PC-9 (cell line): ENCODE measurements at regions not wholly inside any gene's neighbourhood (a gene's known extent, or its start where the extent isn't known, plus 50 kb on each side); places are given as distances from the start of the nearest gene placed in this dataset.
"Not testable (repeated sequence)": the region's sequence is repeated elsewhere in the genome, so short reads cannot be mapped to it uniquely, and the experiment has no call there.

Experiments
- BruUV-seq: library from RNA; stranded (reverse); fragments of 400-500 nt; replicated peaks from 2 replicates; lab custom pipeline; 2021; lab: Mats Ljungman, UMichigan
- CTCF ChIA-PET: fragments of 300-600 bp; sonication (Branson Sonifier 250); formaldehyde crosslinking; loops from one replicate; lab custom pipeline; 2022; ENCODE audit warnings: antibody characterized with exemption; lab: Charles Lee
- POLR2A ChIA-PET: fragments of 300-600 bp; sonication (Branson Sonifier 250); formaldehyde crosslinking; loops from one replicate; lab custom pipeline; 2022; ENCODE audit warnings: antibody characterized with exemption; ENCODE audit not compliant: unreplicated experiment; lab: Charles Lee
- DNase-seq, 2 experiments: peaks; one replicate each; pipeline versions ENCODE4 v3.0.0 to v3.0.0-alpha.2; 2015 to 2022; ENCODE audit warnings: mixed read lengths in 1 of 2
- H2AFZ ChIP-seq: fragments of 200-600 bp; sonication (generic); 2 replicates; pipeline ENCODE4 v1.8.1; 2017; ENCODE audit warnings: antibody characterized with exemption
- H3F3A ChIP-seq: fragments of 200-600 bp; sonication (generic); 2 replicates; pipeline ENCODE4 v1.8.1; 2017; ENCODE audit warnings: antibody characterized with exemption, mild to moderate bottlenecking, low read depth; ENCODE audit not compliant: insufficient read depth
- H3K27ac ChIP-seq: fragments of 200-600 bp; sonication (generic); 2 replicates; pipeline ENCODE4 v1.6.1; 2016; ENCODE audit warnings: mixed run types
- H3K27me3 ChIP-seq: fragments of 200-600 bp; sonication (generic); 2 replicates; pipeline ENCODE4 v1.6.1; 2016; ENCODE audit warnings: low read depth, mixed run types; ENCODE audit not compliant: insufficient read depth
- H3K36me3 ChIP-seq: fragments of 200-600 bp; sonication (generic); 2 replicates; pipeline ENCODE4 v1.6.1; 2016; ENCODE audit warnings: low read depth, mixed run types
- H3K4me1 ChIP-seq: fragments of 200-600 bp; sonication (generic); replicated peaks from 2 replicates; pipeline ENCODE4 v1.6.1; 2016; ENCODE audit warnings: mixed run types; ENCODE audit not compliant: insufficient read depth
- H3K4me2 ChIP-seq: fragments of 200-600 bp; sonication (generic); 2 replicates; pipeline ENCODE4 v1.6.1; 2017; ENCODE audit warnings: mixed run types
- H3K4me3 ChIP-seq: fragments of 200-600 bp; sonication (generic); 2 replicates; pipeline ENCODE4 v1.6.1; 2016; ENCODE audit warnings: mixed run types
- H3K79me2 ChIP-seq: fragments of 200-600 bp; sonication (generic); 2 replicates; pipeline ENCODE4 v1.6.1; 2017; ENCODE audit warnings: low read depth, mixed run types
- H3K9me2 ChIP-seq: fragments of 200-600 bp; sonication (generic); 2 replicates; pipeline ENCODE4 v1.8.1; 2017; ENCODE audit warnings: mild to moderate bottlenecking; ENCODE audit not compliant: insufficient read depth
- H3K9me3 ChIP-seq: fragments of 200-600 bp; sonication (generic); 2 replicates; pipeline ENCODE4 v1.8.1; 2016; ENCODE audit warnings: low read depth; ENCODE audit not compliant: insufficient read depth
- H4K20me1 ChIP-seq: fragments of 200-600 bp; sonication (generic); 2 replicates; pipeline ENCODE4 v1.8.1; 2017; ENCODE audit not compliant: insufficient read depth
- EZH2 ChIP-seq: fragments of 200-600 bp; sonication (generic); IDR thresholded peaks from 2 replicates; pipeline ENCODE4 v1.8.0; 2017; ENCODE audit warnings: antibody characterized with exemption, low read depth
- intact Hi-C: fragments of 100-400 bp; cut with micrococcal nuclease; formaldehyde crosslinking; loops from one replicate; pipeline ENCODE4 v1.10.0; 2022; ENCODE audit not compliant: unreplicated experiment
- TF ChIP-seq, protein P1 (sequence below): fragments of 200-600 bp; sonication (generic); conservative IDR thresholded peaks from 2 replicates; pipeline ENCODE4 v1.6.1; 2017; ENCODE audit warnings: mixed run types, antibody characterized with exemption, mild to moderate bottlenecking, moderate library complexity

DNA sequence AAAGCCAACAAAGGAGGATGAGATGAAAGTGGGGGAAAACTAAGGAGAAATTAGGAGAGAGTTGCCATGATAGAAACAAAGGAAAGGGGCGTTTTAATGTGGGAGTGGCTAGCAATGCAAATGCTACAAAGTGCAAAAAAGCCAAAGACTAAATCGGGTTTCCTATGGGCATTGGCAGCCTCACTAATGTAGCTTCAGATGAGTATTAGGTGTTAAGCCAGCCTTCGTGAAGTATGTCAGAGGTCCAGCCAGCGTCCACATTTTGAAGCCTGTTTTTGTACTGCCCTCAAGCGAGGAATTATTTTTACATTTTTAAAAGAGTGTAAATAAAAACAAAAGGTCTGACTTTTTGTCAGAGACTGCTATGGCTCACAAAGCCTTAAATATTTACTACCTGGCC lies 60.4 kb upstream of the TPTE start:
- BruUV-seq, H3K4me3 ChIP-seq, intact Hi-C loops, H3F3A ChIP-seq, H3K9me2 ChIP-seq, H3K27me3 ChIP-seq, H2AFZ ChIP-seq, H4K20me1 ChIP-seq, H3K9me3 ChIP-seq, CTCF ChIA-PET, H3K4me2 ChIP-seq, H3K4me1 ChIP-seq, POLR2A ChIA-PET, H3K79me2 ChIP-seq, DNase-seq, H3K27ac ChIP-seq, H3K36me3 ChIP-seq: not testable (repeated sequence)

DNA sequence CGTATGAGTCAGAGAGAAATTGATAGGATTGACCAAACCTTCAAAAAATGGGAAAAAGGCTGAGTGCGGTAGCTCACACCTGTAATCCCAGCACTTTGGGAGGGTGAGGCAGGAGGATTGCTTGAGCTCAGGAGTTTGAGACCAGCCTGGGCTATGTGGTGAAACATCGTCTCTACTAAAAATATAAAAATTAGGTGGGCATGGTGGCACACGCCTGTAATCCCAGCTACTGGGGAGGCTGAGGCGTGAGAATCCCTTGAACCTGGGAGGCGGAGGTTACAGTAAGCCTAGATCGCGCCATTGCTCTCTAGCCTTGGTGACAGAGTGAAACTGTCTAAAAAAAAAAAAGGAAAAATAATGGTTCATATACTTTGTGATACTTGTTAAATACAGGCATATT lies 59.9 kb upstream of the TPTE start:
- intact Hi-C loops, H3K36me3 ChIP-seq, H3K79me2 ChIP-seq, DNase-seq, H3K9me3 ChIP-seq, H3K4me2 ChIP-seq, H3K27ac ChIP-seq, H4K20me1 ChIP-seq, H3K4me1 ChIP-seq, CTCF ChIA-PET, H3K4me3 ChIP-seq, H3K27me3 ChIP-seq, H3F3A ChIP-seq, BruUV-seq, POLR2A ChIA-PET, H3K9me2 ChIP-seq, H2AFZ ChIP-seq: not testable (repeated sequence)

DNA sequence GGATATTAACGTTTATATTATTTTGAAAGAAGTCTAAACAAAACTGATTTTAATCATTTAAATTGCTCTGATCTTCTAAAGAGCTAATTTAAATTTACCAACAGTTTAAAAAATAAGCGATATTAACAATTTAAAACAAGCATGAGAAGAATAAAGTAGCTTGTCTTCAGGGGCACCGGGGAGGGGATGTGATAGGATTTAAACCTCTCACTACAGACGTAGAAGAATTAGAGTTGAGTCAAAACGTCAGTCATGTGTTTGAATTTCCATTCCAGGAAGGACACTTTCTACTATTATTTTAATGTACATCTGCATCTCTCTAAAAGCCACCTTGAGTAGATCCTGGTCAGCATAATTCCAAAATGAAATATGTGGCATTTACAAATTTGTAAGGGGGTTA lies 58.2 kb upstream of the TPTE start:
- TF ChIP-seq, protein P1, sequence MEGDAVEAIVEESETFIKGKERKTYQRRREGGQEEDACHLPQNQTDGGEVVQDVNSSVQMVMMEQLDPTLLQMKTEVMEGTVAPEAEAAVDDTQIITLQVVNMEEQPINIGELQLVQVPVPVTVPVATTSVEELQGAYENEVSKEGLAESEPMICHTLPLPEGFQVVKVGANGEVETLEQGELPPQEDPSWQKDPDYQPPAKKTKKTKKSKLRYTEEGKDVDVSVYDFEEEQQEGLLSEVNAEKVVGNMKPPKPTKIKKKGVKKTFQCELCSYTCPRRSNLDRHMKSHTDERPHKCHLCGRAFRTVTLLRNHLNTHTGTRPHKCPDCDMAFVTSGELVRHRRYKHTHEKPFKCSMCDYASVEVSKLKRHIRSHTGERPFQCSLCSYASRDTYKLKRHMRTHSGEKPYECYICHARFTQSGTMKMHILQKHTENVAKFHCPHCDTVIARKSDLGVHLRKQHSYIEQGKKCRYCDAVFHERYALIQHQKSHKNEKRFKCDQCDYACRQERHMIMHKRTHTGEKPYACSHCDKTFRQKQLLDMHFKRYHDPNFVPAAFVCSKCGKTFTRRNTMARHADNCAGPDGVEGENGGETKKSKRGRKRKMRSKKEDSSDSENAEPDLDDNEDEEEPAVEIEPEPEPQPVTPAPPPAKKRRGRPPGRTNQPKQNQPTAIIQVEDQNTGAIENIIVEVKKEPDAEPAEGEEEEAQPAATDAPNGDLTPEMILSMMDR: no peak
- TF ChIP-seq EZH2: no peak
- no peaks in the 10 kb centered on the region for H3F3A ChIP-seq
- no peak overlapping the region for H2AFZ ChIP-seq
- no peaks in the 10 kb centered on the region for H3K4me1 ChIP-seq
- no peaks in the 10 kb centered on the region for H3K36me3 ChIP-seq
- BruUV-seq: no TSS peak
- H3K4me2 ChIP-seq: no peak overlapping the region
- no peak for DNase-seq
- H3K27ac ChIP-seq: no peak overlapping the region
- intact Hi-C loops: no loop called here
- no peaks in the 10 kb centered on the region for H3K79me2 ChIP-seq
- POLR2A ChIA-PET: no interaction called here
- H4K20me1 ChIP-seq: no peaks in the 10 kb centered on the region
- CTCF ChIA-PET: no interaction called here
- no peak overlapping the region for H3K4me3 ChIP-seq
- H3K27me3 ChIP-seq: 0 out of 2 replicates have a peak, but pooled peaks cover 6% of the 10 kb centered on the region
- H3K9me3 ChIP-seq: no peaks in the 10 kb centered on the region
- no peaks in the 10 kb centered on the region for H3K9me2 ChIP-seq

DNA sequence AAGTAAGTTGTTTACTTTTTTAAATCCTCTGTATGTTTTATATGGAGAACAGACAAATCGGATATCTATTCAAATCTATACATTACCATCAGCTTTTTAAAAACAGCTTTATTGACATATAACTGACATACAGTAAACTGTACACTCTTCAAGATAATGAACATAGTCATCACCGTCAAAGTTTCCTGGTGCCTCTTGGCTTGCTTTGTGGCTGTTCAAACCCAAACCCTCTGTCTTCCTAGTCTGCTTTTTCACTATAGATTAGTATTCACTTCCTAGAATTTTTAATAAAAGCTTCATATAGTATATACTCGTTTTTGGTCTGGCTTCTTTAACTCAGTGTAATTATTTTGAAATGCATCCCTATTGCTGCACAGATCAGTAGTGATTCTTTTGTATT lies 56.4 kb upstream of the TPTE start:
- BruUV-seq: no TSS peak
- Histone ChIP-seq H3K4me1 (no peaks in the 10 kb centered on the region), H2AFZ (no peak overlapping the region), H3K27me3 (0 out of 2 replicates have a peak, but pooled peaks cover 6% of the 10 kb centered on the region), H3K4me2 (no peak overlapping the region), H3K79me2 (no peaks in the 10 kb centered on the region), H3F3A (no peaks in the 10 kb centered on the region), H3K9me3 (no peaks in the 10 kb centered on the region), H3K36me3 (no peaks in the 10 kb centered on the region), H3K4me3 (no peak overlapping the region), H3K27ac (no peak overlapping the region), H4K20me1 (no peaks in the 10 kb centered on the region), H3K9me2 (no peaks in the 10 kb centered on the region)
- ChIA-PET CTCF (no interaction called here), POLR2A (no interaction called here)
- intact Hi-C loops: no loop called here
- no peak for DNase-seq
- no peak for TF ChIP-seq EZH2
- TF ChIP-seq, protein P1: no peak

DNA sequence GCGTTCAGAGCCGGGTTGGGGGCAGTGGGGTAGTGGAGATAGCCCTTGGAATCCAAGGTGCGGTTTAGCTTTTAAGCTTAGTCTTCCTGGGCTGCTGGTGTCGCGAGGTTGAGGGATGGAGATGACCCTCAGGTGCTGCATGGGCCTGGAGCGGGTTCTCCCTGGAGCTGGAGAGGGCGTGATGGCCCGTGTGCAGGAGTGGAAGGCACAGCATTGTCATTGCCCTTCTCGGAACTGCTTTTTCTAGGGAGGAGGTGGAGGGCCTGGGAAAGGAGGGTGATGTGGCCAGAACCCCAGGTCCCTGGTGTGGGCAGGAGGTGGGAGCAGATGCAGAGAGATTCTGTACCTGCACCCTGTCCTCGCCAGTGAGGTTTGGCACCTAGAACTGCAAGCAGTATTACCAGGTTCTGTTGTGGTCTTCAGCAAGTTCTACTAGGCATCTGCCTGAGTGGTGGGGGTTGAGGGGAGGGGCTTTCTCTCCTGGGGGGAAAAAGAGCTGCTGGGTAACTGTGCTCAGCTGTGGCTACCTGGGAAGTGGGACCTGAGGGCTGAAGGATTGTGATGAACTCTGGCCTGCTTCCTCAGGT lies 55.8 kb upstream of the TPTE start:
- H3K27ac ChIP-seq, H3K4me2 ChIP-seq, H3F3A ChIP-seq, H3K4me1 ChIP-seq, H3K9me3 ChIP-seq, DNase-seq, H3K9me2 ChIP-seq, H3K36me3 ChIP-seq, H3K27me3 ChIP-seq, BruUV-seq, H3K4me3 ChIP-seq, CTCF ChIA-PET, intact Hi-C loops, POLR2A ChIA-PET, H2AFZ ChIP-seq, H4K20me1 ChIP-seq, H3K79me2 ChIP-seq: not testable (repeated sequence)
